GM13977 (cell line): ENCODE measurements at regions not wholly inside any gene's neighbourhood (a gene's known extent, or its start where the extent isn't known, plus 50 kb on each side); places are given as distances from the start of the nearest gene placed in this dataset.
"Not testable (repeated sequence)": the region's sequence is repeated elsewhere in the genome, so short reads cannot be mapped to it uniquely, and the experiment has no call there.

Experiments used
- DNase-seq: peaks from one replicate; pipeline ENCODE4 v3.0.0; 2012; ENCODE audit warnings: low spot score
- in situ Hi-C: fragments of 300-500 bp; cut with MboI; formaldehyde crosslinking; loops from one replicate; pipeline ENCODE4 v1.12.0; 2022; ENCODE audit warnings: low sequenced_read_pairs, low pct_unique_long_range_greater_than_20kb, mixed read lengths, inconsistent platforms; ENCODE audit not compliant: unreplicated experiment
- TF ChIP-seq, protein P1 (sequence below): IDR thresholded peaks from 2 replicates; pipeline ENCODE4 v1.5.1; 2012; ENCODE audit warnings: mild to moderate bottlenecking, control low read depth; ENCODE audit not compliant: insufficient read depth; ENCODE audit errors: extremely low read depth, missing control alignments

DNA sequence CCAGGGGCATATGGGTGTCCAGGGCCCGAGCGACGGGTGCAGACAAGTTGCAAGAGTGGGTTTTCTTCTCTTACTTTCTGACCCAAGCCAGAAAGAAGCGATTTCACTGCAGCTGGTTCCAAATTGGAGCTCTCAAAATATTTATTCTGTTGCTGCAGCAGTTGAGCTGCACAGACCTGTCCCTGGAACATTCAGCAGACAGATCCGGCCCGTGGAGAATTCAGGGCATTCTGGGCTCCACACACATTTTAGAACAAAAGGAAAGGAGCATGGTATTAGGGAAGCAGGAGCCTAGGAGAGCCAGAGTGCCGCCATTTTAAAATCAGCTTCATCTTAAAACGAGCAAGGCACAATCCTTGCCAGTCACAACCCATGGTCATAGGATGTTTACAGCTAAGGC is 135.3 kb upstream of the TPM1 start:
- TF ChIP-seq, protein P1, sequence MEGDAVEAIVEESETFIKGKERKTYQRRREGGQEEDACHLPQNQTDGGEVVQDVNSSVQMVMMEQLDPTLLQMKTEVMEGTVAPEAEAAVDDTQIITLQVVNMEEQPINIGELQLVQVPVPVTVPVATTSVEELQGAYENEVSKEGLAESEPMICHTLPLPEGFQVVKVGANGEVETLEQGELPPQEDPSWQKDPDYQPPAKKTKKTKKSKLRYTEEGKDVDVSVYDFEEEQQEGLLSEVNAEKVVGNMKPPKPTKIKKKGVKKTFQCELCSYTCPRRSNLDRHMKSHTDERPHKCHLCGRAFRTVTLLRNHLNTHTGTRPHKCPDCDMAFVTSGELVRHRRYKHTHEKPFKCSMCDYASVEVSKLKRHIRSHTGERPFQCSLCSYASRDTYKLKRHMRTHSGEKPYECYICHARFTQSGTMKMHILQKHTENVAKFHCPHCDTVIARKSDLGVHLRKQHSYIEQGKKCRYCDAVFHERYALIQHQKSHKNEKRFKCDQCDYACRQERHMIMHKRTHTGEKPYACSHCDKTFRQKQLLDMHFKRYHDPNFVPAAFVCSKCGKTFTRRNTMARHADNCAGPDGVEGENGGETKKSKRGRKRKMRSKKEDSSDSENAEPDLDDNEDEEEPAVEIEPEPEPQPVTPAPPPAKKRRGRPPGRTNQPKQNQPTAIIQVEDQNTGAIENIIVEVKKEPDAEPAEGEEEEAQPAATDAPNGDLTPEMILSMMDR = no peak
- in situ Hi-C loops = no loop called here
- DNase-seq = no peak

GRCh38 chr15:62908341-62908740 is 134.2 kb upstream of the TPM1 start:
- in situ Hi-C loops, DNase-seq: not testable (repeated sequence)

- TF ChIP-seq, protein P1 = no peak
- in situ Hi-C loops = no loop called here
- DNase-seq = no peak
Observed at GRCh38 chr15:62909257-62909656, 133.3 kb upstream of the TPM1 start.

- in situ Hi-C loops = no loop called here
- DNase-seq = no peak
- TF ChIP-seq, protein P1 = no peak
Observed at GRCh38 chr15:62912282-62912681, 130.3 kb upstream of the TPM1 start.

GRCh38 chr15:62912808-62913207 is 129.7 kb upstream of the TPM1 start:
- DNase-seq = no peak
- in situ Hi-C loops = no loop called here
- TF ChIP-seq, protein P1 = no peak

DNA sequence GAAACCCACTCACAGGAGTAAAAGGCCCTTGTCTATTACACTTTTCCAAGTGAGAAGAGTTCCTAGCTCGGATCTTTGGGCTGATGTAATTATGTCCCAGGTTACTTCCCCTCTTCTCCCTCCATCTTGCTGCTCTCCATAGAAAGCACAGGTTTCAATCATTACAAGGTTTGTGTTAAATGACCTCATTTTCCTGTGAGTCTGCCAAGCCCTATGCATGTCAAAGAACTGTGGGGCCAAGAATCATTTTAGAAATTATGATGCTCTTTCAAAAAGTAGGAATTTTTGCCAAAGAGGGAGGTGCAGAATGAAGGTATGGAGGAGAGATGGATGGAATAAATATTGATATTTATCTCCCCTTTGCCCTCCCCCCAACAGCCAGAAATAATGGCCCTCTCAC is 129.3 kb upstream of the TPM1 start:
- no peak for DNase-seq
- TF ChIP-seq, protein P1 = no peak
- in situ Hi-C loops = no loop called here

DNA sequence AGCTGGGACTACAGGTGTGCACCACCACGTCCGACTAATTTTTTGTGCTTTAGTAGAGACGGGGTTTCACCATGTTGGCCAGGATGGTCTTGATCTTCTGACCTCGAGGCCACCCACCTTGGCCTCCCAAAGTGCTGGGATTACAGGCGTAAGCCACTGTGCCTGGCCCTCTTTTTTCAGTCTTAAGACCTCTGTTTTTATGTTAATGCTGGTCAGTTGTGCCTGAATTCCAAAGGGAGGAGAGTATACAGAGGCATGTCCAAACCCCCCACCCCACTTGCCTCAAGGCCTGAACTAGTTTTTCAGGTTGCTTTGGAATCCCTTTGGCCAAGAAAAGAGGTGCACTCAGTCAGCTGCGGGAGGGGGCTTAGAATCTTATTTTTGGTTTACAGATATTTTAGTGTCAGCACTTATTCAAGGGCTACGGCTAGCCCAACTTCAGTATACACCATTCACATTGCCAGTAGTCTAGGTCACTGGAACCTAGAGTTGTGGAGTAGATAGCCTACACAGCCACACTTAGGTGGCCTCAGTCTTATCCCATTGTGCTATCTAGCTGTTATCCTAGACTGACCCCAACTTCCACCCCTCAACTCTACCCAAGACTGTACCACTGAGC is 128.0 kb upstream of the TPM1 start:
- no peak for DNase-seq
- in situ Hi-C loops = no loop called here
- TF ChIP-seq, protein P1 = no peak
